ENCODE measurements at regions not wholly inside any gene's neighbourhood (a gene's known extent, or its start where the extent isn't known, plus 50 kb on each side); places are given as distances from the start of the nearest gene placed in this dataset.

DNA sequence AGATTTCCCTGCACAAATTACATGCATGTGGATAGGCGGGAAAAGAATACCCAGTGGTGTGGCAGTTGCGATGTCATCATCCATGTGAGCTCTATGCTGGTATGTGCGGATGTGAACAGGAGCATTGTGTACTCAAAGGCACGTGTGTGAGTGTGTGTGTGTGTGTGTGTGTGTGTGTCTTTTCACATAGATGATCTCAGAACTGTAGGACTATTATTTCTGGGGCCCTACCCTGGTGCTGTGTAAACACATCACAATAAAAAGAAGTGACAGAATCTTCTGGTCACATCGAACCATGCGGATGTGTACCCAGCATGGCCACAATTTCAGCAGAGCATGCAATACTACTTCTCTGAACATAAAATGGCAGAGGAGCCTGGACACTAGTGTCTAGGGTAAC lies 624.8 kb downstream of the MID1IP1 start:
- Histone ChIP-seq H2AK5ac (ENCODE audit: low read depth, low read length) (no peak overlapping the region), H3K79me1 (ENCODE audit: low read depth in 1 of 2, low read length in 2 of 2) (no peaks in the 10 kb centered on the region), H3K23ac (ENCODE audit: low read depth, low read length) (no peak overlapping the region), H3K9me1 (ENCODE audit: insufficient read depth, low read length) (no peaks in the 10 kb centered on the region), H3K4me3 (ENCODE audit: insufficient read depth, low read depth, low read length) (no peak overlapping the region), H3K18ac (ENCODE audit: low read depth, low read length) (no peak overlapping the region), H3K4me1 (ENCODE audit: control insufficient read depth, insufficient read depth, low read length) (no peaks in the 10 kb centered on the region; the same call in 1 of the 2 replicates), H2BK120ac (ENCODE audit: low read depth, low read length) (no peak overlapping the region), H3K27ac (ENCODE audit: insufficient read depth, low read length) (no peak overlapping the region), H4K20me1 (ENCODE audit: insufficient read depth, low read length) (no peaks in the 10 kb centered on the region), H2AFZ (replicated peaks; ENCODE audit: low read length, poor library complexity) (no peak overlapping the region), H3K14ac (replicated peaks; ENCODE audit: low read depth, low read length) (no peak overlapping the region), H3K36me3 (ENCODE audit: control insufficient read depth, insufficient read depth, low read length) (no peaks in the 10 kb centered on the region), H2BK20ac (ENCODE audit: low read depth, low read length) (no peak overlapping the region), H3K9ac (ENCODE audit: low read depth, low read length) (no peak overlapping the region), H3K27me3 (ENCODE audit: control insufficient read depth, insufficient read depth, low read length) (peaks cover 5% of the 10 kb centered on the region; the same call in 1 of the 2 replicates), H3K56ac (ENCODE audit: extremely low read depth, insufficient read depth, low read length) (no peak overlapping the region), H3K4ac (ENCODE audit: low read depth, low read length) (no peak overlapping the region), H4K8ac (ENCODE audit: low read depth in 2 of 2, low read length in 2 of 2) (no peak overlapping the region), H2AK9ac (replicated peaks; ENCODE audit: low read depth, low read length, poor library complexity) (no peak overlapping the region), H2BK5ac (ENCODE audit: low read depth, low read length, poor library complexity, severe bottlenecking) (no peak overlapping the region), H3K9me3 (ENCODE audit: control insufficient read depth, insufficient read depth, low read length) (no peaks in the 10 kb centered on the region), H4K5ac (ENCODE audit: low read depth, low read length) (no peak overlapping the region), H3K4me2 (ENCODE audit: low read depth, low read length) (no peak overlapping the region), H4K91ac (ENCODE audit: insufficient read depth, low read depth, low read length) (no peak overlapping the region), H2BK15ac (ENCODE audit: low read depth, low read length) (no peak overlapping the region)
- BruUV-seq (replicated peaks), result no TSS peak
- TF ChIP-seq CTCF (conservative IDR thresholded peaks at IDR 0.05; ENCODE audit: low read depth, low read length) (no peak), POLR2A (IDR thresholded peaks at IDR 0.05; ENCODE audit: low read depth, low read length) (no peak), FOS (IDR thresholded peaks at IDR 0.05; ENCODE audit: low read depth, low read length) (no peak), NFE2L2 (IDR thresholded peaks at IDR 0.05; ENCODE audit: low read depth, low read length) (no peak), MAZ (IDR thresholded peaks at IDR 0.05; ENCODE audit: borderline replicate concordance, low read depth, low read length) (no peak), CEBPB (IDR thresholded peaks at IDR 0.05; ENCODE audit: low read depth, low read length) (no peak), RFX5 (IDR thresholded peaks at IDR 0.05; ENCODE audit: low read depth, low read length) (no peak), RCOR1 (IDR thresholded peaks at IDR 0.05; ENCODE audit: insufficient replicate concordance, low read length) (no peak), MXI1 (IDR thresholded peaks at IDR 0.05; ENCODE audit: borderline replicate concordance, low read depth, low read length) (no peak), MAFK (IDR thresholded peaks at IDR 0.05; ENCODE audit: low read depth, low read length) (no peak), BHLHE40 (IDR thresholded peaks at IDR 0.05; ENCODE audit: low read depth, low read length) (no peak), CHD1 (IDR thresholded peaks at IDR 0.05; ENCODE audit: low read depth, low read length) (no peak), RAD21 (IDR thresholded peaks at IDR 0.05; ENCODE audit: low read length) (no peak), USF2 (IDR thresholded peaks at IDR 0.05; ENCODE audit: low read depth, low read length) (no peak), SMC3 (IDR thresholded peaks at IDR 0.05; ENCODE audit: low read depth, low read length) (no peak)
- TF ChIP-seq, protein P1, sequence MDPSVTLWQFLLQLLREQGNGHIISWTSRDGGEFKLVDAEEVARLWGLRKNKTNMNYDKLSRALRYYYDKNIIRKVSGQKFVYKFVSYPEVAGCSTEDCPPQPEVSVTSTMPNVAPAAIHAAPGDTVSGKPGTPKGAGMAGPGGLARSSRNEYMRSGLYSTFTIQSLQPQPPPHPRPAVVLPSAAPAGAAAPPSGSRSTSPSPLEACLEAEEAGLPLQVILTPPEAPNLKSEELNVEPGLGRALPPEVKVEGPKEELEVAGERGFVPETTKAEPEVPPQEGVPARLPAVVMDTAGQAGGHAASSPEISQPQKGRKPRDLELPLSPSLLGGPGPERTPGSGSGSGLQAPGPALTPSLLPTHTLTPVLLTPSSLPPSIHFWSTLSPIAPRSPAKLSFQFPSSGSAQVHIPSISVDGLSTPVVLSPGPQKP (IDR thresholded peaks at IDR 0.05; ENCODE audit: borderline replicate concordance, low read depth, low read length), result no peak
- POLR2A ChIA-PET (ENCODE audit: unreplicated experiment), result no interaction called here
- ATAC-seq (ENCODE audit: low read depth), result no peak
- intact Hi-C loops (cut with micrococcal nuclease) (no loop called here), dilution Hi-C loops (cut with HindIII; ENCODE audit: low sequenced_read_pairs, unreplicated experiment) (no loop called here), in situ Hi-C loops (cut with MboI; ENCODE audit: low sequenced_read_pairs) (no loop called here)
- 17% methylated on average over 1 of the region's 6 CpGs; no CpG with 5 or more reads in 1 of the 2 experiments for WGBS, 2 experiments (ENCODE audit: extremely low coverage in 2 of 2, insufficient read length in 1 of 2)
- CTCF ChIA-PET, result no interaction called here
- DNase-seq, result no peak

Measured in IMR-90 (cell line).